ENCODE measurements at regions not wholly inside any gene's neighbourhood (a gene's known extent, or its start where the extent isn't known, plus 50 kb on each side); places are given as distances from the start of the nearest gene placed in this dataset.
A peak's percentile ranks its signal among the peaks of the same experiment; 100 is the strongest.

GRCh38 chr12:89087876-89088275, 264.4 kb downstream of the DUSP6 start:
- no peak for DNase-seq

- DNase-seq = no peak
These were observed 265.0 kb downstream of the DUSP6 start for GRCh38 chr12:89087149-89087825.

GRCh38 chr12:89085421-89085820, 266.9 kb downstream of the DUSP6 start:
- no peak for DNase-seq

- DNase-seq = no peak
These were observed 267.6 kb downstream of the DUSP6 start for GRCh38 chr12:89084751-89085150.

GRCh38 chr12:89083491-89083890, 268.8 kb downstream of the DUSP6 start:
- no peak for DNase-seq

GRCh38 chr12:89082370-89082753, 269.9 kb downstream of the DUSP6 start:
- no peak for DNase-seq

- DNase-seq = no peak
These were observed 270.5 kb downstream of the DUSP6 start for GRCh38 chr12:89081719-89082369.

- DNase-seq = no peak
These were observed 271.4 kb downstream of the DUSP6 start for GRCh38 chr12:89080793-89081465.

GRCh38 chr12:89075880-89076540, 276.3 kb downstream of the DUSP6 start:
- DNase-seq = no peak

- DNase-seq = no peak
These were observed 278.6 kb downstream of the DUSP6 start for GRCh38 chr12:89073659-89074058.

GRCh38 chr12:89073027-89073398, 279.3 kb downstream of the DUSP6 start:
- DNase-seq = no peak

GRCh38 chr12:89072294-89073026, 279.8 kb downstream of the DUSP6 start:
- no peak for DNase-seq

- DNase-seq = peak; percentile 12
These were observed 281.7 kb downstream of the DUSP6 start for GRCh38 chr12:89070603-89071002.

- DNase-seq = no peak
These were observed 282.9 kb downstream of the DUSP6 start for GRCh38 chr12:89069431-89069830.

GRCh38 chr12:89067421-89068187, 284.7 kb downstream of the DUSP6 start:
- no peak for DNase-seq

- DNase-seq = no peak
These were observed 287.5 kb downstream of the DUSP6 start for GRCh38 chr12:89064780-89065179.

- no peak for DNase-seq
These were observed 288.1 kb downstream of the DUSP6 start for GRCh38 chr12:89064151-89064550.

GRCh38 chr12:89062996-89063395, 289.3 kb downstream of the DUSP6 start:
- DNase-seq = no peak

- no peak for DNase-seq
These were observed 292.4 kb downstream of the DUSP6 start for GRCh38 chr12:89059721-89060541.

- DNase-seq = no peak
These were observed 293.2 kb downstream of the DUSP6 start for GRCh38 chr12:89059056-89059455.

GRCh38 chr12:89058402-89058801, 293.9 kb downstream of the DUSP6 start:
- DNase-seq = no peak
